ENCODE measurements at regions not wholly inside any gene's neighbourhood (a gene's known extent, or its start where the extent isn't known, plus 50 kb on each side); places are given as distances from the start of the nearest gene placed in this dataset.

GRCh38 chr2:8095978-8096377 lies 585.9 kb upstream of the ID2 start:
- CTCF ChIA-PET = no interaction called here

DNA sequence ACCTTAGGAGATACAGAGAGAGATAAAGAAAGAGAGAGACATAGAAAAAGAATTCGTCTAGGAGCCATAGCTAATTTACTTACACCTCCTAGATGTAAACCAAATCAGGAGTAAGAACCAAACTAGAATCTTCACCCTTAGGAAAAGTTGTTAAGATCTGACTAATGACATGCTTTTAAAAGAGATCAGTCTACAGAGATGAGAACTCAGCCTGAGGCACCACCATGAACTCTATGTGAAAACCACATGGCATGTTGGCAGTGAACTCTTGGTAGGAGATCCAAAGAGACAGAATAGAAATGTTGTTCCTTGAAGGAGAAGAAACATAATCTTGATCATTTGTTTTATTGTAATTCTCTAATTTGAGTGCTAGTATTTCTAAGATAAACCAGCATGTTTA lies 585.4 kb upstream of the ID2 start:
- CTCF ChIA-PET = interaction anchor here (0.6 kb wide), 1 partner anchor 776 kb away, joined by 3 read pairs; no protein-coding TSS in a partner anchor
- TF ChIP-seq ZBTB7A (tag by site-specific recombination; IDR thresholded peaks at IDR 0.05; ENCODE audit: low read depth) (no peak), YY1 (tag by site-specific recombination; IDR thresholded peaks at IDR 0.05) (no peak), BCL11A (tag by site-specific recombination; IDR thresholded peaks at IDR 0.05; ENCODE audit: low read depth) (no peak), GFI1B (tag by site-specific recombination; IDR thresholded peaks at IDR 0.05) (no peak), ZNF239 (tag by site-specific recombination; IDR thresholded peaks at IDR 0.05) (no peak), ZNF426 (tag by site-specific recombination; IDR thresholded peaks at IDR 0.05) (no peak), ZNF248 (tag by site-specific recombination; IDR thresholded peaks at IDR 0.05) (no peak), ZXDB (tag by site-specific recombination; IDR thresholded peaks at IDR 0.05) (no peak), ZNF623 (tag by site-specific recombination; IDR thresholded peaks at IDR 0.05) (no peak), PRDM1 (tag by site-specific recombination; IDR thresholded peaks at IDR 0.05) (no peak)
- TF ChIP-seq, protein P1, sequence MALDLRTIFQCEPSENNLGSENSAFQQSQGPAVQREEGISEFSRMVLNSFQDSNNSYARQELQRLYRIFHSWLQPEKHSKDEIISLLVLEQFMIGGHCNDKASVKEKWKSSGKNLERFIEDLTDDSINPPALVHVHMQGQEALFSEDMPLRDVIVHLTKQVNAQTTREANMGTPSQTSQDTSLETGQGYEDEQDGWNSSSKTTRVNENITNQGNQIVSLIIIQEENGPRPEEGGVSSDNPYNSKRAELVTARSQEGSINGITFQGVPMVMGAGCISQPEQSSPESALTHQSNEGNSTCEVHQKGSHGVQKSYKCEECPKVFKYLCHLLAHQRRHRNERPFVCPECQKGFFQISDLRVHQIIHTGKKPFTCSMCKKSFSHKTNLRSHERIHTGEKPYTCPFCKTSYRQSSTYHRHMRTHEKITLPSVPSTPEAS (tag by site-specific recombination; IDR thresholded peaks at IDR 0.05) = no peak
- TF ChIP-seq, protein P2, sequence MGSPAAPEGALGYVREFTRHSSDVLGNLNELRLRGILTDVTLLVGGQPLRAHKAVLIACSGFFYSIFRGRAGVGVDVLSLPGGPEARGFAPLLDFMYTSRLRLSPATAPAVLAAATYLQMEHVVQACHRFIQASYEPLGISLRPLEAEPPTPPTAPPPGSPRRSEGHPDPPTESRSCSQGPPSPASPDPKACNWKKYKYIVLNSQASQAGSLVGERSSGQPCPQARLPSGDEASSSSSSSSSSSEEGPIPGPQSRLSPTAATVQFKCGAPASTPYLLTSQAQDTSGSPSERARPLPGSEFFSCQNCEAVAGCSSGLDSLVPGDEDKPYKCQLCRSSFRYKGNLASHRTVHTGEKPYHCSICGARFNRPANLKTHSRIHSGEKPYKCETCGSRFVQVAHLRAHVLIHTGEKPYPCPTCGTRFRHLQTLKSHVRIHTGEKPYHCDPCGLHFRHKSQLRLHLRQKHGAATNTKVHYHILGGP (tag by site-specific recombination; IDR thresholded peaks at IDR 0.05) = no peak
- TF ChIP-seq, protein P3, sequence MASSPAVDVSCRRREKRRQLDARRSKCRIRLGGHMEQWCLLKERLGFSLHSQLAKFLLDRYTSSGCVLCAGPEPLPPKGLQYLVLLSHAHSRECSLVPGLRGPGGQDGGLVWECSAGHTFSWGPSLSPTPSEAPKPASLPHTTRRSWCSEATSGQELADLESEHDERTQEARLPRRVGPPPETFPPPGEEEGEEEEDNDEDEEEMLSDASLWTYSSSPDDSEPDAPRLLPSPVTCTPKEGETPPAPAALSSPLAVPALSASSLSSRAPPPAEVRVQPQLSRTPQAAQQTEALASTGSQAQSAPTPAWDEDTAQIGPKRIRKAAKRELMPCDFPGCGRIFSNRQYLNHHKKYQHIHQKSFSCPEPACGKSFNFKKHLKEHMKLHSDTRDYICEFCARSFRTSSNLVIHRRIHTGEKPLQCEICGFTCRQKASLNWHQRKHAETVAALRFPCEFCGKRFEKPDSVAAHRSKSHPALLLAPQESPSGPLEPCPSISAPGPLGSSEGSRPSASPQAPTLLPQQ (tag by site-specific recombination; IDR thresholded peaks at IDR 0.05) = no peak
- Histone ChIP-seq H3K4me3 (ENCODE audit: low read depth, low read length) (no peak overlapping the region), H3K9me3 (ENCODE audit: control insufficient read depth, insufficient read depth, low read depth, low read length) (no peaks in the 10 kb centered on the region), H3K36me3 (ENCODE audit: control insufficient read depth in 2 of 2, insufficient read depth in 1 of 2, low read length in 2 of 2) (no peaks in the 10 kb centered on the region), H3K27ac (ENCODE audit: extremely low read depth, low read depth, low read length) (no peak overlapping the region), H3K4me1 (ENCODE audit: control insufficient read depth, insufficient read depth, low read length) (no peaks in the 10 kb centered on the region)
- POLR2A ChIA-PET = no interaction called here

More at GRCh38 chr2:8095978-8096377, 585.9 kb upstream of the ID2 start:
- Histone ChIP-seq H3K4me3 (ENCODE audit: low read depth, low read length) (no peak overlapping the region), H3K36me3 (ENCODE audit: control insufficient read depth in 2 of 2, insufficient read depth in 1 of 2, low read length in 2 of 2) (no peaks in the 10 kb centered on the region), H3K9me3 (ENCODE audit: control insufficient read depth, insufficient read depth, low read depth, low read length) (no peaks in the 10 kb centered on the region), H3K4me1 (ENCODE audit: control insufficient read depth, insufficient read depth, low read length) (no peaks in the 10 kb centered on the region), H3K27ac (ENCODE audit: extremely low read depth, low read depth, low read length) (no peak overlapping the region)
- TF ChIP-seq SP2 (tag by site-specific recombination; IDR thresholded peaks at IDR 0.05) (no peak), ZNF664 (tag by site-specific recombination; IDR thresholded peaks at IDR 0.05) (no peak), ZNF133 (tag by site-specific recombination; IDR thresholded peaks at IDR 0.05) (no peak), ZNF433 (tag by site-specific recombination; IDR thresholded peaks at IDR 0.05; ENCODE audit: low read depth) (no peak), ZNF791 (tag by site-specific recombination; IDR thresholded peaks at IDR 0.05) (no peak), ZNF350 (tag by site-specific recombination; IDR thresholded peaks at IDR 0.05) (no peak), ZNF112 (tag by site-specific recombination; IDR thresholded peaks at IDR 0.05) (no peak), ZNF404 (tag by site-specific recombination; IDR thresholded peaks at IDR 0.05) (no peak), ZNF548 (tag by site-specific recombination; IDR thresholded peaks at IDR 0.05) (no peak), ZNF530 (tag by site-specific recombination; IDR thresholded peaks at IDR 0.05; ENCODE audit: low read depth) (no peak), ZNF654 (tag by site-specific recombination; IDR thresholded peaks at IDR 0.05; ENCODE audit: low read depth) (no peak)
- TF ChIP-seq, protein P4, sequence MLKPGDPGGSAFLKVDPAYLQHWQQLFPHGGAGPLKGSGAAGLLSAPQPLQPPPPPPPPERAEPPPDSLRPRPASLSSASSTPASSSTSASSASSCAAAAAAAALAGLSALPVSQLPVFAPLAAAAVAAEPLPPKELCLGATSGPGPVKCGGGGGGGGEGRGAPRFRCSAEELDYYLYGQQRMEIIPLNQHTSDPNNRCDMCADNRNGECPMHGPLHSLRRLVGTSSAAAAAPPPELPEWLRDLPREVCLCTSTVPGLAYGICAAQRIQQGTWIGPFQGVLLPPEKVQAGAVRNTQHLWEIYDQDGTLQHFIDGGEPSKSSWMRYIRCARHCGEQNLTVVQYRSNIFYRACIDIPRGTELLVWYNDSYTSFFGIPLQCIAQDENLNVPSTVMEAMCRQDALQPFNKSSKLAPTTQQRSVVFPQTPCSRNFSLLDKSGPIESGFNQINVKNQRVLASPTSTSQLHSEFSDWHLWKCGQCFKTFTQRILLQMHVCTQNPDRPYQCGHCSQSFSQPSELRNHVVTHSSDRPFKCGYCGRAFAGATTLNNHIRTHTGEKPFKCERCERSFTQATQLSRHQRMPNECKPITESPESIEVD (tag by site-specific recombination; IDR thresholded peaks at IDR 0.05) = no peak
- TF ChIP-seq, protein P5, sequence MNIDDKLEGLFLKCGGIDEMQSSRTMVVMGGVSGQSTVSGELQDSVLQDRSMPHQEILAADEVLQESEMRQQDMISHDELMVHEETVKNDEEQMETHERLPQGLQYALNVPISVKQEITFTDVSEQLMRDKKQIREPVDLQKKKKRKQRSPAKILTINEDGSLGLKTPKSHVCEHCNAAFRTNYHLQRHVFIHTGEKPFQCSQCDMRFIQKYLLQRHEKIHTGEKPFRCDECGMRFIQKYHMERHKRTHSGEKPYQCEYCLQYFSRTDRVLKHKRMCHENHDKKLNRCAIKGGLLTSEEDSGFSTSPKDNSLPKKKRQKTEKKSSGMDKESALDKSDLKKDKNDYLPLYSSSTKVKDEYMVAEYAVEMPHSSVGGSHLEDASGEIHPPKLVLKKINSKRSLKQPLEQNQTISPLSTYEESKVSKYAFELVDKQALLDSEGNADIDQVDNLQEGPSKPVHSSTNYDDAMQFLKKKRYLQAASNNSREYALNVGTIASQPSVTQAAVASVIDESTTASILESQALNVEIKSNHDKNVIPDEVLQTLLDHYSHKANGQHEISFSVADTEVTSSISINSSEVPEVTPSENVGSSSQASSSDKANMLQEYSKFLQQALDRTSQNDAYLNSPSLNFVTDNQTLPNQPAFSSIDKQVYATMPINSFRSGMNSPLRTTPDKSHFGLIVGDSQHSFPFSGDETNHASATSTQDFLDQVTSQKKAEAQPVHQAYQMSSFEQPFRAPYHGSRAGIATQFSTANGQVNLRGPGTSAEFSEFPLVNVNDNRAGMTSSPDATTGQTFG (tag by site-specific recombination; IDR thresholded peaks at IDR 0.05; ENCODE audit: borderline replicate concordance) = no peak
- TF ChIP-seq, protein P6, sequence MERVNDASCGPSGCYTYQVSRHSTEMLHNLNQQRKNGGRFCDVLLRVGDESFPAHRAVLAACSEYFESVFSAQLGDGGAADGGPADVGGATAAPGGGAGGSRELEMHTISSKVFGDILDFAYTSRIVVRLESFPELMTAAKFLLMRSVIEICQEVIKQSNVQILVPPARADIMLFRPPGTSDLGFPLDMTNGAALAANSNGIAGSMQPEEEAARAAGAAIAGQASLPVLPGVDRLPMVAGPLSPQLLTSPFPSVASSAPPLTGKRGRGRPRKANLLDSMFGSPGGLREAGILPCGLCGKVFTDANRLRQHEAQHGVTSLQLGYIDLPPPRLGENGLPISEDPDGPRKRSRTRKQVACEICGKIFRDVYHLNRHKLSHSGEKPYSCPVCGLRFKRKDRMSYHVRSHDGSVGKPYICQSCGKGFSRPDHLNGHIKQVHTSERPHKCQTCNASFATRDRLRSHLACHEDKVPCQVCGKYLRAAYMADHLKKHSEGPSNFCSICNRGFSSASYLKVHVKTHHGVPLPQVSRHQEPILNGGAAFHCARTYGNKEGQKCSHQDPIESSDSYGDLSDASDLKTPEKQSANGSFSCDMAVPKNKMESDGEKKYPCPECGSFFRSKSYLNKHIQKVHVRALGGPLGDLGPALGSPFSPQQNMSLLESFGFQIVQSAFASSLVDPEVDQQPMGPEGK (tag by site-specific recombination; IDR thresholded peaks at IDR 0.05) = no peak
- POLR2A ChIA-PET = no interaction called here
